ENCODE measurements at regions not wholly inside any gene's neighbourhood (a gene's known extent, or its start where the extent isn't known, plus 50 kb on each side); places are given as distances from the start of the nearest gene placed in this dataset.

DNA sequence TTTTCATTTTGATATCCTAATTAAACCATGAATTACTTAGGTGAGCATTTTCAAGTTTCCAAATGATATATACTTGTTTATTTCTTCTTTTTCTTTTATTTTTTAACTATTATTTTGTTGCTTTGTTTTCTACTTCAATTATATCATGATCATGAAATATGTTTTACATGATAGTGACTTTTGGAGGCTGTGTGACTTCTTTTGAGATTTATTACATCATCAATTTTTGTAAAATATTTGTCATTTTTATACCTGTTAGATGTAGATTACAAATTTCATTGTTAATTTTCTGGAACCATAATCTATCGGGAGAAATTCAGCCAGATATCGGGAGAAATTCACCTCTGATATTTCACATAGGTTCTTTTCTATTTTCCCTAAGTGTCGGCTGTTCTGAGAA lies 228.6 kb downstream of the RAD51AP2 start:
- no peak for DNase-seq
- ChIA-PET POLR2A (ENCODE audit: partially characterized antibody) (no interaction called here), CTCF (ENCODE audit: partially characterized antibody) (no interaction called here)
- H3K9me3 ChIP-seq (ENCODE audit: control insufficient read depth in 1 of 2, low read length in 2 of 2), result no peaks in the 10 kb centered on the region
- Mint-ChIP-seq H3K4me3 (no peak overlapping the region), H3K27ac (no peak overlapping the region), H3K36me3 (no peaks in the 10 kb centered on the region), H3K27me3 (no peaks in the 10 kb centered on the region), H3K9me3 (peaks cover 0 to 7% (median 2%) of the 10 kb centered on the region in 8 donors), H3K4me1 (no peaks in the 10 kb centered on the region)
- no peaks in the 10 kb centered on the region for H3K27me3 ChIP-seq (ENCODE audit: insufficient read depth, low read length)
- no peak overlapping the region for H3K4me3 ChIP-seq (ENCODE audit: low read length in 2 of 2)
- intact Hi-C loops (cut with micrococcal nuclease), result no loop called here
- H3K4me1 ChIP-seq (ENCODE audit: insufficient read depth, low read length), result no peaks in the 10 kb centered on the region
- no peak overlapping the region for H3K27ac ChIP-seq (ENCODE audit: low read depth, low read length)
- no peaks in the 10 kb centered on the region for H3K36me3 ChIP-seq (ENCODE audit: insufficient read depth, low read length)

GRCh38 chr2:17287183-17287582 lies 231.1 kb downstream of the RAD51AP2 start:
- peaks cover 0 to 7% (median 6%) of the 10 kb centered on the region in 8 donors for H3K9me3 Mint-ChIP-seq
- H3K36me3 Mint-ChIP-seq, result no peaks in the 10 kb centered on the region
- no peak overlapping the region for H3K27ac ChIP-seq (ENCODE audit: low read depth, low read length)
- no peaks in the 10 kb centered on the region for H3K27me3 Mint-ChIP-seq
- intact Hi-C loops (cut with micrococcal nuclease), result no loop called here
- ChIA-PET CTCF (ENCODE audit: partially characterized antibody) (no interaction called here), POLR2A (ENCODE audit: partially characterized antibody) (no interaction called here)
- H3K4me1 Mint-ChIP-seq, result no peaks in the 10 kb centered on the region
- H3K4me3 ChIP-seq (ENCODE audit: low read length in 2 of 2), result no peak overlapping the region
- H3K36me3 ChIP-seq (ENCODE audit: insufficient read depth, low read length), result no peaks in the 10 kb centered on the region
- no peaks in the 10 kb centered on the region for H3K9me3 ChIP-seq (ENCODE audit: control insufficient read depth in 1 of 2, low read length in 2 of 2)
- DNase-seq, result no peak
- H3K4me1 ChIP-seq (ENCODE audit: insufficient read depth, low read length), result no peaks in the 10 kb centered on the region
- H3K27me3 ChIP-seq (ENCODE audit: insufficient read depth, low read length), result no peaks in the 10 kb centered on the region
- no peak overlapping the region for H3K27ac Mint-ChIP-seq
- no peak overlapping the region for H3K4me3 Mint-ChIP-seq

DNA sequence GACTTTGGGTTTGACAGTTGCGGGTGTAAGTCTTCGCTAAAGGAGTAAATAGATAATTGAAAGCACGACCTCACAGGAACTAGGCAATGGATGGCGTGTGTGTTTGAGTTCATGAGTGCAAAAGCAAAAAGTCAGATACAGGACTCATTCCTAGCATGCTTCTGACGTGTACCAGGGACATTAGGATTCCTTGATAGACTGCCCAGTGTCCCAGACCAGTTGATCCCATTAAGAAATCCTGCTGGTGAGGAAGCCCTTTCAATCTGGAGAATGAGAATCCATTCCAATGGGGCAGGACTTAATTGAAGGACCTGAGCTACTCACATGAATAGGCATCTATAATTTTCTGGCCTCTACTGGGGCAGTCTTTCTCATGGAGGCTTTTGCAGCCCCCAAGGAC lies 235.4 kb downstream of the RAD51AP2 start:
- H3K4me1 ChIP-seq (ENCODE audit: insufficient read depth, low read length), result no peaks in the 10 kb centered on the region
- no peak for DNase-seq
- H3K4me3 ChIP-seq (ENCODE audit: low read length in 2 of 2), result no peak overlapping the region
- H3K27me3 ChIP-seq (ENCODE audit: insufficient read depth, low read length), result no peaks in the 10 kb centered on the region
- intact Hi-C loops (cut with micrococcal nuclease), result no loop called here
- Mint-ChIP-seq H3K27ac (no peak overlapping the region), H3K4me3 (no peak overlapping the region), H3K27me3 (no peaks in the 10 kb centered on the region), H3K4me1 (no peaks in the 10 kb centered on the region), H3K9me3 (peaks cover 0 to 12% (median 6%) of the 10 kb centered on the region in 8 donors), H3K36me3 (no peaks in the 10 kb centered on the region)
- no peaks in the 10 kb centered on the region for H3K36me3 ChIP-seq (ENCODE audit: insufficient read depth, low read length)
- no peaks in the 10 kb centered on the region for H3K9me3 ChIP-seq (ENCODE audit: control insufficient read depth in 1 of 2, low read length in 2 of 2)
- ChIA-PET CTCF (ENCODE audit: partially characterized antibody) (no interaction called here), POLR2A (ENCODE audit: partially characterized antibody) (no interaction called here)
- H3K27ac ChIP-seq (ENCODE audit: low read depth, low read length), result no peak overlapping the region

DNA sequence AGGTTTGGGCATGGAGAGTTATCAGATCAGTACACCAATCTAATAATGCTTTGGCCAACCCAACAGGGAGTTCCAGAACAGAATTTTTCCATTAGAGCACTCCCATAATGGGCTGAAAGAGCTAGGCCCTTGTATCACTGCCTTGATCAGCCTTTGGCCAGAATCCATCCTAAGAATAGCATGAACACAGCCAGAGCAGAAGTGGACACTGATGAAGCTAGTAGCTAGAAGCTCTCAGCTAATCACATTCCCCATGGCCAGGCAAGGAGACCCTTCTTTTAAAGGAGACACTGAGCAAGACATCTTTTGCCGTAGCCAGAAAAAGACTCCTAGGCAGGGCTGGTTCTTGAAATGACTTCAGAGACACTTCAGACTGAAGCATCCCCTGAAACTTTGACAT lies 236.0 kb downstream of the RAD51AP2 start:
- CTCF ChIA-PET (ENCODE audit: partially characterized antibody), result no interaction called here
- intact Hi-C loops (cut with micrococcal nuclease), result no loop called here
- Histone ChIP-seq H3K4me1 (ENCODE audit: insufficient read depth, low read length) (no peaks in the 10 kb centered on the region), H3K27ac (ENCODE audit: low read depth, low read length) (no peak overlapping the region), H3K36me3 (ENCODE audit: insufficient read depth, low read length) (no peaks in the 10 kb centered on the region), H3K27me3 (ENCODE audit: insufficient read depth, low read length) (no peaks in the 10 kb centered on the region), H3K9me3 (ENCODE audit: control insufficient read depth in 1 of 2, low read length in 2 of 2) (no peaks in the 10 kb centered on the region), H3K4me3 (ENCODE audit: low read length in 2 of 2) (no peak overlapping the region)
- Mint-ChIP-seq H3K4me1 (no peaks in the 10 kb centered on the region), H3K27me3 (no peaks in the 10 kb centered on the region), H3K9me3 (peaks cover 0 to 12% (median 6%) of the 10 kb centered on the region in 8 donors), H3K4me3 (no peak overlapping the region), H3K27ac (no peak overlapping the region), H3K36me3 (no peaks in the 10 kb centered on the region)
- POLR2A ChIA-PET (ENCODE audit: partially characterized antibody), result no interaction called here
- DNase-seq, result no peak

- Mint-ChIP-seq H3K27me3 (no peaks in the 10 kb centered on the region), H3K4me3 (no peak overlapping the region), H3K9me3 (peaks cover 0 to 20% (median 9%) of the 10 kb centered on the region in 8 donors), H3K36me3 (no peaks in the 10 kb centered on the region), H3K27ac (no peak overlapping the region), H3K4me1 (no peaks in the 10 kb centered on the region)
- no peak overlapping the region for H3K27ac ChIP-seq (ENCODE audit: low read depth, low read length)
- DNase-seq, result no peak
- no peaks in the 10 kb centered on the region for H3K27me3 ChIP-seq (ENCODE audit: insufficient read depth, low read length)
- intact Hi-C loops (cut with micrococcal nuclease), result no loop called here
- POLR2A ChIA-PET (ENCODE audit: partially characterized antibody), result no interaction called here
- H3K36me3 ChIP-seq (ENCODE audit: insufficient read depth, low read length), result no peaks in the 10 kb centered on the region
- CTCF ChIA-PET (ENCODE audit: partially characterized antibody), result no interaction called here
- no peaks in the 10 kb centered on the region for H3K9me3 ChIP-seq (ENCODE audit: control insufficient read depth in 1 of 2, low read length in 2 of 2)
- H3K4me3 ChIP-seq (ENCODE audit: low read length in 2 of 2), result no peak overlapping the region
- no peaks in the 10 kb centered on the region for H3K4me1 ChIP-seq (ENCODE audit: insufficient read depth, low read length)
These were observed 242.0 kb downstream of the RAD51AP2 start for GRCh38 chr2:17276220-17276619.

- Histone ChIP-seq H3K9me3 (ENCODE audit: control insufficient read depth in 1 of 2, low read length in 2 of 2) (no peaks in the 10 kb centered on the region), H3K27me3 (ENCODE audit: insufficient read depth, low read length) (no peaks in the 10 kb centered on the region), H3K36me3 (ENCODE audit: insufficient read depth, low read length) (no peaks in the 10 kb centered on the region), H3K4me3 (ENCODE audit: low read length in 2 of 2) (no peak overlapping the region), H3K4me1 (ENCODE audit: insufficient read depth, low read length) (no peaks in the 10 kb centered on the region), H3K27ac (ENCODE audit: low read depth, low read length) (no peak overlapping the region)
- H3K27me3 Mint-ChIP-seq, result no peaks in the 10 kb centered on the region
- H3K36me3 Mint-ChIP-seq, result no peaks in the 10 kb centered on the region
- no peak for DNase-seq
- peaks cover 0 to 17% (median 7%) of the 10 kb centered on the region in 8 donors for H3K9me3 Mint-ChIP-seq
- no peaks in the 10 kb centered on the region for H3K4me1 Mint-ChIP-seq
- ChIA-PET CTCF (ENCODE audit: partially characterized antibody) (no interaction called here), POLR2A (ENCODE audit: partially characterized antibody) (no interaction called here)
- intact Hi-C loops (cut with micrococcal nuclease), result no loop called here
- H3K4me3 Mint-ChIP-seq, result no peak overlapping the region
- H3K27ac Mint-ChIP-seq, result no peak overlapping the region
These were observed 245.4 kb downstream of the RAD51AP2 start for GRCh38 chr2:17272652-17273525.

GRCh38 chr2:17272170-17272569 lies 246.1 kb downstream of the RAD51AP2 start:
- DNase-seq, result no peak
- intact Hi-C loops (cut with micrococcal nuclease), result no loop called here
- peaks cover 0 to 17% (median 7%) of the 10 kb centered on the region in 8 donors for H3K9me3 Mint-ChIP-seq
- no peak overlapping the region for H3K27ac Mint-ChIP-seq
- ChIA-PET CTCF (ENCODE audit: partially characterized antibody) (no interaction called here), POLR2A (ENCODE audit: partially characterized antibody) (no interaction called here)
- H3K36me3 ChIP-seq (ENCODE audit: insufficient read depth, low read length), result no peaks in the 10 kb centered on the region
- no peaks in the 10 kb centered on the region for H3K27me3 ChIP-seq (ENCODE audit: insufficient read depth, low read length)
- no peaks in the 10 kb centered on the region for H3K36me3 Mint-ChIP-seq
- H3K9me3 ChIP-seq (ENCODE audit: control insufficient read depth in 1 of 2, low read length in 2 of 2), result no peaks in the 10 kb centered on the region
- H3K4me1 Mint-ChIP-seq, result no peaks in the 10 kb centered on the region
- no peak overlapping the region for H3K4me3 ChIP-seq (ENCODE audit: low read length in 2 of 2)
- no peaks in the 10 kb centered on the region for H3K27me3 Mint-ChIP-seq
- no peak overlapping the region for H3K27ac ChIP-seq (ENCODE audit: low read depth, low read length)
- no peak overlapping the region for H3K4me3 Mint-ChIP-seq
- no peaks in the 10 kb centered on the region for H3K4me1 ChIP-seq (ENCODE audit: insufficient read depth, low read length)
